ENCODE measurements at regions not wholly inside any gene's neighbourhood (a gene's known extent, or its start where the extent isn't known, plus 50 kb on each side); places are given as distances from the start of the nearest gene placed in this dataset.

- DNase-seq (ENCODE audit: low spot score), result no peak
- no peaks in the 10 kb centered on the region for H3K4me1 Mint-ChIP-seq
- H3K36me3 Mint-ChIP-seq, result peaks cover 2% of the 10 kb centered on the region
- H3K4me3 Mint-ChIP-seq, result no peak overlapping the region
- Histone ChIP-seq H4K20me1 (ENCODE audit: low read depth) (no peaks in the 10 kb centered on the region), H2AFZ (replicated peaks) (no peak overlapping the region), H3K27ac (no peak overlapping the region), H3K79me2 (ENCODE audit: low read depth) (no peaks in the 10 kb centered on the region), H3K4me3 (no peak overlapping the region), H3K27me3 (no peaks in the 10 kb centered on the region), H3K4me2 (no peak overlapping the region), H3F3A (ENCODE audit: low read depth) (no peaks in the 10 kb centered on the region), H3K9me3 (ENCODE audit: low read depth) (no peaks in the 10 kb centered on the region), H3K36me3 (no peaks in the 10 kb centered on the region), H3K9ac (no peak overlapping the region), H3K4me1 (peaks cover 7% of the 10 kb centered on the region)
- peaks cover 9% of the 10 kb centered on the region for H3K9me3 Mint-ChIP-seq
- H3K27me3 Mint-ChIP-seq (ENCODE audit: insufficient read depth, low read depth), result peaks cover 2% of the 10 kb centered on the region
- H3K27ac Mint-ChIP-seq, result no peak overlapping the region
- TF ChIP-seq EZH2 (IDR thresholded peaks at IDR 0.05) (no peak), EZH2phosphoT487 (IDR thresholded peaks at IDR 0.05) (no peak)
- TF ChIP-seq, protein P1, sequence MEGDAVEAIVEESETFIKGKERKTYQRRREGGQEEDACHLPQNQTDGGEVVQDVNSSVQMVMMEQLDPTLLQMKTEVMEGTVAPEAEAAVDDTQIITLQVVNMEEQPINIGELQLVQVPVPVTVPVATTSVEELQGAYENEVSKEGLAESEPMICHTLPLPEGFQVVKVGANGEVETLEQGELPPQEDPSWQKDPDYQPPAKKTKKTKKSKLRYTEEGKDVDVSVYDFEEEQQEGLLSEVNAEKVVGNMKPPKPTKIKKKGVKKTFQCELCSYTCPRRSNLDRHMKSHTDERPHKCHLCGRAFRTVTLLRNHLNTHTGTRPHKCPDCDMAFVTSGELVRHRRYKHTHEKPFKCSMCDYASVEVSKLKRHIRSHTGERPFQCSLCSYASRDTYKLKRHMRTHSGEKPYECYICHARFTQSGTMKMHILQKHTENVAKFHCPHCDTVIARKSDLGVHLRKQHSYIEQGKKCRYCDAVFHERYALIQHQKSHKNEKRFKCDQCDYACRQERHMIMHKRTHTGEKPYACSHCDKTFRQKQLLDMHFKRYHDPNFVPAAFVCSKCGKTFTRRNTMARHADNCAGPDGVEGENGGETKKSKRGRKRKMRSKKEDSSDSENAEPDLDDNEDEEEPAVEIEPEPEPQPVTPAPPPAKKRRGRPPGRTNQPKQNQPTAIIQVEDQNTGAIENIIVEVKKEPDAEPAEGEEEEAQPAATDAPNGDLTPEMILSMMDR (IDR thresholded peaks at IDR 0.05), result no peak
These were observed 600.7 kb upstream of the ID2 start for GRCh38 chr2:8081130-8081529.

DNA sequence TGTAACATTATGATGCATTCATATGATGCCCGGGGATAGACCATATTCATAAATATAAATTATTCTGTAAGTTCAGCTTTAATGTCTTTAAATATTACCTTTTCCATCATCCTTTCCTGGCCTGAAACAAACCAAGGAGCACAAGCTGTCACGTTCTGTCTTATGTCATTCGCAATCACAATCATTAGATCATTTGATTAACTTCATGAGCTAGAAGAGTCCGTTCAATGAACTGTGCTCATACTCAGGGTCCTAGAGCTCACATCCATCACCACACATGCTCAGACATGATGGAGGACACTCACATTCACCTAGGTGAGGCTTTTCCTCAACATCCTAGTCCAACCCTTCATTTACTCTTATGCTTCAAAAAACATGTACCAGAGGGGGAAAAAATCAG, 599.0 kb upstream of the ID2 start:
- Mint-ChIP-seq H3K9me3 (peaks cover 3% of the 10 kb centered on the region), H3K27ac (no peak overlapping the region), H3K4me3 (no peak overlapping the region), H3K4me1 (no peaks in the 10 kb centered on the region), H3K36me3 (no peaks in the 10 kb centered on the region), H3K27me3 (ENCODE audit: insufficient read depth, low read depth) (peaks cover 2% of the 10 kb centered on the region)
- Histone ChIP-seq H3K9ac (no peak overlapping the region), H3K79me2 (ENCODE audit: low read depth) (no peaks in the 10 kb centered on the region), H3F3A (ENCODE audit: low read depth) (no peaks in the 10 kb centered on the region), H3K27ac (no peak overlapping the region), H3K9me3 (ENCODE audit: low read depth) (no peaks in the 10 kb centered on the region), H4K20me1 (ENCODE audit: low read depth) (no peaks in the 10 kb centered on the region), H3K4me1 (peaks cover 7% of the 10 kb centered on the region), H3K4me2 (no peak overlapping the region), H3K27me3 (no peaks in the 10 kb centered on the region), H3K36me3 (no peaks in the 10 kb centered on the region), H3K4me3 (no peak overlapping the region), H2AFZ (replicated peaks) (no peak overlapping the region)
- no peak for DNase-seq (ENCODE audit: low spot score)
- TF ChIP-seq EZH2phosphoT487 (IDR thresholded peaks at IDR 0.05) (no peak), EZH2 (IDR thresholded peaks at IDR 0.05) (no peak)
- TF ChIP-seq, protein P1 (IDR thresholded peaks at IDR 0.05), result no peak

DNA sequence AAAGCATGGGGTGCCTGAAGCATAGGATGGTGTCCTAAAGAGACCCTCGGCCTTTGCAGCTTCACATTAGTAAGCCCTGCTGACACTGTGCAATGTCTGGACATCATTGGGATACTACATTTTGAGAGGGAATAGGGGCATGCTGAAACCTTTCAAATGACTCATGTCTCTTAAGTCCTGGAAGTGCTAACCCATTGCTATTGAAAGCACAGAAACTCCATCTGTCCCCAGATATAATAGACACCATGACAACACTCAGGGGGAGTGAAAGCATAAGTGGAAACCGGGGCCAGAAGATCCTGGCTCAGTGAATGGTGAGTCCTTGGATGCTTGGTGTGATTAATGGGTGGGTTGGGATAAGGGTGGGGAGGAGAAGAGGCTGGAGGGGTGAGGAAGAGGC, 595.5 kb upstream of the ID2 start:
- Histone ChIP-seq H2AFZ (replicated peaks) (no peak overlapping the region), H3K9ac (no peak overlapping the region), H3K27ac (no peak overlapping the region), H3F3A (ENCODE audit: low read depth) (no peaks in the 10 kb centered on the region), H3K9me3 (ENCODE audit: low read depth) (no peaks in the 10 kb centered on the region), H3K79me2 (ENCODE audit: low read depth) (no peaks in the 10 kb centered on the region), H4K20me1 (ENCODE audit: low read depth) (no peaks in the 10 kb centered on the region), H3K4me3 (no peak overlapping the region), H3K27me3 (no peaks in the 10 kb centered on the region), H3K4me1 (peaks cover 7% of the 10 kb centered on the region), H3K36me3 (no peaks in the 10 kb centered on the region), H3K4me2 (no peak overlapping the region)
- Mint-ChIP-seq H3K27me3 (ENCODE audit: insufficient read depth, low read depth) (peaks cover 4% of the 10 kb centered on the region), H3K4me3 (no peak overlapping the region), H3K36me3 (no peaks in the 10 kb centered on the region), H3K27ac (no peak overlapping the region), H3K4me1 (no peaks in the 10 kb centered on the region), H3K9me3 (no peaks in the 10 kb centered on the region)
- DNase-seq (ENCODE audit: low spot score), result no peak
- TF ChIP-seq EZH2phosphoT487 (IDR thresholded peaks at IDR 0.05), result no peak
- TF ChIP-seq, protein P1 (IDR thresholded peaks at IDR 0.05), result no peak
- no peak for TF ChIP-seq EZH2 (IDR thresholded peaks at IDR 0.05)
